Muscle of leg (tissue), 3 donors: ENCODE measurements at regions not wholly inside any gene's neighbourhood (a gene's known extent, or its start where the extent isn't known, plus 50 kb on each side); places are given as distances from the start of the nearest gene placed in this dataset.

Experiments used
- DNase-seq: peaks from one replicate; pipeline ENCODE4 v3.0.0; 2013
- H3K27ac ChIP-seq: one replicate; pipeline ENCODE4 v1.5.1; 2013; ENCODE audit warnings: mild to moderate bottlenecking, low read length, control low read depth
- H3K27me3 ChIP-seq: one replicate; pipeline ENCODE4 v1.6.1; 2013; ENCODE audit warnings: low read length; ENCODE audit not compliant: control insufficient read depth, insufficient read depth
- H3K36me3 ChIP-seq: one replicate; pipeline ENCODE4 v1.6.1; 2013; ENCODE audit warnings: low read length; ENCODE audit not compliant: control insufficient read depth, insufficient read depth
- H3K4me1 ChIP-seq: one replicate; pipeline ENCODE4 v1.6.1; 2013; ENCODE audit warnings: low read length; ENCODE audit not compliant: control insufficient read depth, insufficient read depth
- H3K4me3 ChIP-seq: one replicate; pipeline ENCODE4 v1.5.1; 2013; ENCODE audit warnings: low read length, control low read depth
- H3K9me3 ChIP-seq: replicated peaks from 2 replicates; pipeline ENCODE4 v1.6.1; 2013; ENCODE audit warnings: low read depth, low read length; ENCODE audit not compliant: control insufficient read depth
- WGBS: methylation state at CpG from one replicate; pipeline ENCODE4 v1.1.5; 2013; ENCODE audit warnings: missing lambda C conversion rate; ENCODE audit not compliant: insufficient coverage; 5-methylcytosine and 5-hydroxymethylcytosine counted together

DNA sequence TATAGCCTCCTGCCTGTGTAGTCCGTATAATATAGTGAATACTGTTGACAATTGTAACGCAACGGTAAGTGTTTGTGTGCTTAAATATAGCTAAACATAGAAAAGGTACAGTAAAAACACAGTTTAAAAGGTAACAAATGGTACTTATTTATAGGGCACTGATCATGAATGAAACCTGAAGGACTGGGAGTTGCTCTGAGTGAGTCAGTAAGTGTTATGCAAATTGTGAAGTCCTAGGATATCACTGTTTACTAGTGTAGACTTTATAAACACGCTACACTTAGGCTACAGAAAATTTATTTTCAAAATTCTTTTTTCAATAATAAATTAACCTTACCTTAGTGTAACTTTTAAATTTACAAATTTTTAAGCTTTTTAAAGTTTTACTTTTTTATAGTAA, 1090.1 kb downstream of the CDH9 start:
- WGBS = no CpG with 5 or more reads among the region's 4 CpGs
- Histone ChIP-seq H3K27me3 (no peaks in the 10 kb centered on the region), H3K27ac (no peak overlapping the region), H3K36me3 (no peaks in the 10 kb centered on the region), H3K4me1 (no peaks in the 10 kb centered on the region), H3K9me3 (no peaks in the 10 kb centered on the region), H3K4me3 (no peak overlapping the region)
- no peak for DNase-seq

DNA sequence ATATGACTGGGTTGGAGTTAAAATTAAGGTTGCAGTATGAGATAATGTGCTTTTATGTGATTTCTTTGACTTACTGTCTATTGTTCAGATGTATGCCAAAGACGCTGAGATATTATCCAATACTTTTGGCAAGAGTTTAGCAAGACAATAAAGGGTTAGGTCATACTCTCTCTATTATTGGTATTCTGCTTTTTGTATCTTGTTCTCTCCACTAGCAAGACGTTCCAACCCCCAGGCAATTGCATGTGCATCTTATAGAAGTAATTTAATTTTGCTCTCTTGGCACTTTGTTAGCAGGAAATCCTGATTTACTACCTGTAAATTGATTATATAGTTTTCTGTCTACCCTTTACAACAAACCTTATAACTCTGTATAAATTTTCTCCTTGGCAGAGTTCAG, 1093.6 kb downstream of the CDH9 start:
- no peaks in the 10 kb centered on the region for H3K27me3 ChIP-seq
- no peaks in the 10 kb centered on the region for H3K4me1 ChIP-seq
- no peaks in the 10 kb centered on the region for H3K36me3 ChIP-seq
- no peak overlapping the region for H3K4me3 ChIP-seq
- peaks cover 2% of the 10 kb centered on the region for H3K9me3 ChIP-seq
- no peak overlapping the region for H3K27ac ChIP-seq
- no CpG with 5 or more reads among the region's 2 CpGs for WGBS
- peak; percentile 34 for DNase-seq

DNA sequence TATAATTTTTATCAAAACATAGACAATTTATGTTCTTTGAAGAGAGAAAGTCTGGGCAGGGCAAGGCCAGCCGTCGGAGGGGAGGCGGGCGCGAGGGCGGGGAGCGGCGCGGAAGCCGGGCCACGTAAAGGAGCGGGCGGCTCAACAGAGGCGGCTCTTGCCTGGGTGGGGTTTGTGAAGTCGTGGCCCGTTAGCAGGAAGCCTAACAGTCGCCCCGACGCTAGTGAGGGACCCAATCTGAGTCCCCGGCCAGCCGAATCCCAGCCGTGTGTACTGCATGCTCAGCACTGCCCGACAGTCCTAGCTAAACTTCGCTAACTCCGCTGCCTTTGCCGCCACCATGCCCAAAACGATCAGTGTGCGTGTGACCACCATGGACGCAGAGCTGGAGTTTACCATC, 1129.2 kb downstream of the CDH9 start:
- Histone ChIP-seq H3K27ac (no peak overlapping the region), H3K27me3 (no peaks in the 10 kb centered on the region), H3K4me1 (no peaks in the 10 kb centered on the region), H3K9me3 (peaks cover 15% of the 10 kb centered on the region), H3K4me3 (no peak overlapping the region), H3K36me3 (no peaks in the 10 kb centered on the region)
- whole genome bisulfite sequencing = 93% methylated on average over 22 of the region's 29 CpGs
- no peak for DNase-seq

DNA sequence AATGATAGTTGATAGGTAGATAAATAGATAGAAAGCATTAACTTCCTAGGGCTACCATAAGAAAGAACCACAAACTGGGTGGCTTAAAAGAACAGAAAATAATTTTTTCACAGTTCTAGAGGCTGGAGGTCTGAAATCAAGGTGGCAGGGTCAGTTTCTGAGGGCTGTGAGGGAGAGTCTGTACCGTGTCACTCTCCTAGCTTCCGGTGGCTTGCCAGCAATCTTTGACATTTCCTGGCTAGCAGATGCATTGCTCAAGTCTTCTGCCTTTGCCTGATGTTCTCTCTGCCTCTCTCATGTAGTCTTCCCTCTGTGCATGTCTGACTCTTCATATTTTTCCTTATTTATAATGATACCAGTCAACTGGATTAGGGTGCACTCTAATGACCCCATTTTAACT, 1132.7 kb downstream of the CDH9 start:
- Histone ChIP-seq H3K4me1 (no peaks in the 10 kb centered on the region), H3K27me3 (no peaks in the 10 kb centered on the region), H3K9me3 (peaks cover 13% of the 10 kb centered on the region), H3K4me3 (no peak overlapping the region), H3K27ac (no peak overlapping the region), H3K36me3 (no peaks in the 10 kb centered on the region)
- no peak for DNase-seq
- 53% methylated on average over 2 of the region's 2 CpGs for WGBS

DNA sequence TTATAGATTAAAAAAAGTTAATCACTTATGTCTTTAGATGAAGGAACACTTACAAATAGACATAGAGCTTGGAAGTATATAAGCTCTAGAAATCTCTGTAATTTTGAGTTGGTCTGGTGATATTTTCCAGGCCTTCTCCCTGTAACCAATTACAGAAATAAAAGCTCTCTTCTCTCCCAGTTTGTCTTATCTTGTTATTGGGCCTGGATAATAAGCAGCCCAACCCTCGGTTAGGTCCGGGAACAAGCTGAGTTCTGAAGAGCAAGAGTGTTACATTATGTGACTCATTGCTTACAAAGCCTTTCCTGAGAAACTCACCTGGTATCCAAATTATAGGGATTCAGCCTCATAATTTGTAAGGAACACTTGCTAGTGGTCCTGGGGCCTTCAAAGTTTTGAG, 1146.2 kb downstream of the CDH9 start:
- no peaks in the 10 kb centered on the region for H3K36me3 ChIP-seq
- no peak for DNase-seq
- no peak overlapping the region for H3K27ac ChIP-seq
- H3K9me3 ChIP-seq = peaks cover 9% of the 10 kb centered on the region
- WGBS = 0% methylated on average over 1 of the region's 2 CpGs
- H3K27me3 ChIP-seq = no peaks in the 10 kb centered on the region
- no peak overlapping the region for H3K4me3 ChIP-seq
- H3K4me1 ChIP-seq = no peaks in the 10 kb centered on the region

DNA sequence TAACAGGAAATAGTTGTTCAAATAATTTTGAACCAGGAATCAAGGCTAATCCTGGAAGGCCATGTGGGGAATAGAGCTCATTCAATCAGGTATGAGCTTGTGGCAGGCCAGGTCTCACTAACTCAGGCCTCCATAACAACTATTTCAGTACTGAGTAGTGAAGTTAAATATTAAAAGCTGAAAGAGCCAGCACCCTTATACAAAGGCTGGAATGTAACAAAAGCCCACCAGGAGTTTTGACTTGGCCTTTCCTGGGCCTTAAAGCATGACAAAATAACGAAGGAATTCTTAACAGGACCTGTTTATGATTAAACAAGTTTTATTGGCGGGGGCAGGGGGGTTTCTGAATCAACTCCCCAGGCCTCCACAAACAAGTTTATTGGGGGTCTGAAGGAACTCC, 1146.7 kb downstream of the CDH9 start:
- Histone ChIP-seq H3K36me3 (no peaks in the 10 kb centered on the region), H3K27ac (no peak overlapping the region), H3K4me3 (no peak overlapping the region), H3K9me3 (peaks cover 11% of the 10 kb centered on the region), H3K27me3 (no peaks in the 10 kb centered on the region), H3K4me1 (no peaks in the 10 kb centered on the region)
- WGBS = no CpG with 5 or more reads among the region's 2 CpGs
- no peak for DNase-seq

DNA sequence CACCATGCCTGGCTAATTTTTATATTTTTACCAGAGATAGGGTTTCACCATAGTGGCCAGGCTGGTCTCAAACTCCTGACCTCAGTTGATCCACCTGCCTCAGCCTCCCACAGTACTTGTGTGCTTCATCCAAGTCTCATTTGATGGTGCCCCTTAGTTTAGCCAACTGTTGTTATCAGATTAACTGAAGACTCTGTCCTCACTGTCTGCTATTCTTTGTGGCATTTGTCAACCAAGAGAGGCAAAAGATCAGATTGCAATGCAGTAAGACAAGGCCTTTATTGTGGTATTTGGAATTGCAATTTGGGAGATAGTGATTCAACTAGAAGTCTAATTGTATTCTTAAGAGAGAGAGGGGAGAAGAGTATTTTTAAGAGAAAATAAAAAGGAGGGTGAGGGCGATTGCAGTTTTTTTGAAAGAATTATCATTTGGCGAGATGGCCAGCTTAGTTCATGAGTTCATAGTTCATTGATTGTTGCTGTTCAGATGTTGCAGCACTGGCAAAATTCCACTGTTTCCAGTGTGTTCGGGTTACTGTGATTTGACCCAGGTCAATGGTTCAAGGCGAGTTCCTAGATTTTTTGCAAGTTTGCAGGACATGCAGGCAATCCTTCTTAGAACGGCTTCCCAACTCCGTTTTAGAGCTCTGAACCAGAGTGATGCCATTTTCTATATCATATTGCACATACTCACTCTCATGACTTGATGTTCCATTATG, 1156.9 kb downstream of the CDH9 start:
- no peak for DNase-seq
- Histone ChIP-seq H3K4me1 (no peaks in the 10 kb centered on the region), H3K4me3 (no peak overlapping the region), H3K27me3 (no peaks in the 10 kb centered on the region), H3K27ac (no peak overlapping the region), H3K9me3 (peaks cover 7% of the 10 kb centered on the region), H3K36me3 (no peaks in the 10 kb centered on the region)
- WGBS = 84% methylated on average over 6 of the region's 6 CpGs

DNA sequence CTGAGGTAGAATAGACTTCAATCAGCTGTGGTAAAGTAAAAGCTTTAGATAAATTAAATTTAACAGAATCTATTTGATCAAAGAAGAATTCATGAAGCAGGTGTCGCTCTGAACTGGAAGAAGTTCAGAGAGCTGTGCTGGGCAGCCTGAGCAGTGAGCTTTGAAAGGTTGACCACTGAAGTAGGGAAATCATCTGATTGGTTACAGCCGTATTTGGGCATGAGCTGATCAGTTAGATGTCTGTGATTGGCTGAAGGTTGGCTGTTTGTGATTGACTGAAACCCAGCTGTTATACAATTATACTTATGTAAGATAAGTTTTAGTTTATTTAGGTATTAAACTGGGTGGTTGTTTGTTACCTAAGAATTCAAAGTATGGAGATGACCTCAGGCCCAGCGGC, 1174.6 kb downstream of the CDH9 start:
- Histone ChIP-seq H3K36me3 (no peaks in the 10 kb centered on the region), H3K4me1 (no peaks in the 10 kb centered on the region), H3K27me3 (no peaks in the 10 kb centered on the region), H3K9me3 (peaks cover 6% of the 10 kb centered on the region), H3K27ac (no peak overlapping the region), H3K4me3 (no peak overlapping the region)
- WGBS = 71% methylated on average over 3 of the region's 3 CpGs
- no peak for DNase-seq

DNA sequence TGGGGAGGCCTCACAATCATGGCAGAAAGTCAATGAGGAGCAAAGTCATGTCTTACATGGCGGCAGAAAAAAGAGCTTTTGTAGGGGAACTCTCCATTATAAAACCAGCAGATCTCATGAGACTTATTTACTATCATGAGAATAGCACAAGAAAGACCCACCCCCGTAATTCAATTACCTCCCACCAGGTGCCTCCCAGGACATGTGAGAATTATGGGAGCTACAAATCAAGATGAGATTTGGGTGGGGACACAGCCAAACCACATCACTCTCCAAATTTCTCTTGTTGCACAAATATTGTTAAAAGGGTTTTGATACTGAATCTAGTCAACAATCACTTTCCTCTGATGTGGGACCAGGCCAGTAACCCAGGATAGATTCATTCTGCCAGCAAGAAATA, 1176.1 kb downstream of the CDH9 start:
- no peak overlapping the region for H3K4me3 ChIP-seq
- DNase-seq = no peak
- WGBS = no CpG with 5 or more reads among the region's 2 CpGs

DNA sequence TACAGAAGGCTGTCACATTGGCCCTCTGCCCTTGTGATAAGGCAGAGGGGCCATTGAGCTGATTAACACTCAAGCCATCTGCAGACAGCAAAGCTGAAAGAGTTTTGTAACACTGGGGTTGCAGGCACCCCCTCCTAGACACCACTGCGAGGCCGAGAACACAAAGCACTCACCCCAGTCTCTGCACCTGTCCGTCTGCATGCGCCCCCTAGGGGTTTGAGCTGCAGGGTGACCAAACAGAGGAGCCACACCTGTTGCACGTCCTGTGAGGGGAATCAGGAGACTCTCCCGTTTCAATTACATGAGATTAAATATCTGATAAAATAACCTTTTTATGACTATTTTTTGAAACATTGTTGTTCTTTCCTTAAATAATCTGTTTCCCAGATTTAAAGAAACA, 1180.4 kb downstream of the CDH9 start:
- Histone ChIP-seq H3K4me1 (no peaks in the 10 kb centered on the region), H3K9me3 (peaks cover 8% of the 10 kb centered on the region), H3K36me3 (no peaks in the 10 kb centered on the region), H3K27ac (no peak overlapping the region), H3K27me3 (no peaks in the 10 kb centered on the region), H3K4me3 (no peak overlapping the region)
- no CpG with 5 or more reads among the region's 6 CpGs for WGBS
- DNase-seq = no peak

More for the DNA sequence above, 1176.1 kb downstream of the CDH9 start:
- H3K36me3 ChIP-seq = no peaks in the 10 kb centered on the region
- no peak overlapping the region for H3K27ac ChIP-seq
- H3K4me1 ChIP-seq = no peaks in the 10 kb centered on the region
- H3K27me3 ChIP-seq = no peaks in the 10 kb centered on the region
- H3K9me3 ChIP-seq = peaks cover 11% of the 10 kb centered on the region

DNA sequence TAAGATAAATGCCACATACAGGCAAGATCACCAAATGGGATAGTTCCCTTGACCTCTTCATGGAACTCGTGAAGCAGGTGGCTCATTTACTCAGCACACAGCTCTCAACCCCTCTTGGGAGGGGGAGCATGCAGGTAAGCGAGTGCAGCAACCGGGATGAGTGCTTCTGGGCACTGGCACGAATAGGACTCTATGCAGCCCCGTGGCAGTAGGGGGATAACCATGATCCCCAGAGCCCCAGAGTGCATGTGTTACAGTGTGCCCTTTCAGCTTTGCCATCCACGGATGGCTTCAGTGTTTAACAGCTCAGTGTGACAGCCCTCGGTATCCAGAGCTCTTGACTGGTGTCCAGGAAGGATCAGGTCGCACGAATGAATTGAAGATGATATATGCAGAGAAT, 1187.1 kb downstream of the CDH9 start:
- H3K4me3 ChIP-seq = no peak overlapping the region
- no peaks in the 10 kb centered on the region for H3K4me1 ChIP-seq
- no peaks in the 10 kb centered on the region for H3K36me3 ChIP-seq
- H3K9me3 ChIP-seq = no peaks in the 10 kb centered on the region
- H3K27me3 ChIP-seq = no peaks in the 10 kb centered on the region
- no peak overlapping the region for H3K27ac ChIP-seq
- DNase-seq = no peak
- 84% methylated on average over 7 of the region's 9 CpGs for WGBS
